Gastrocnemius medialis (tissue), 4 donors: ENCODE measurements at regions not wholly inside any gene's neighbourhood (a gene's known extent, or its start where the extent isn't known, plus 50 kb on each side); places are given as distances from the start of the nearest gene placed in this dataset.
"Not testable (repeated sequence)": the region's sequence is repeated elsewhere in the genome, so short reads cannot be mapped to it uniquely, and the experiment has no call there.

Source experiments
- ATAC-seq, 2 donors: fragments of 150-250 bp; one replicate each; pipeline ENCODE4 v1.9.1; 2016
- DNase-seq, 2 donors: peaks; one replicate each; pipeline ENCODE4 v3.0.0-alpha.2; 2019
- H3K27ac ChIP-seq, 4 donors: fragments of 200-600 bp; sonication (generic); 1 replicate in 1 of 4; 2 replicates in 3 of 4; pipeline ENCODE4 v1.5.1; 2016 to 2018; ENCODE audit warnings: mild to moderate bottlenecking in 2 of 4, moderate library complexity in 1 of 4
- H3K27me3 ChIP-seq, 3 donors: fragments of 200-600 bp; sonication (generic) in 2 of 3; 1 replicate in 1 of 3; 2 replicates in 2 of 3; pipeline versions ENCODE4 v1.5.1 to v1.6.0; 2016 to 2019; ENCODE audit warnings: mild to moderate bottlenecking in 1 of 3, moderate library complexity in 1 of 3
- H3K36me3 ChIP-seq, 2 donors: fragments of 200-600 bp; sonication (generic) in 1 of 2; one replicate each; pipeline ENCODE4 v1.5.1; 2017 to 2018
- H3K4me1 ChIP-seq, 2 donors: fragments of 200-600 bp; sonication (generic) in 1 of 2; one replicate each; pipeline ENCODE4 v1.5.1; 2016 to 2017; ENCODE audit warnings: mild to moderate bottlenecking in 2 of 2
- H3K4me3 ChIP-seq, 4 donors: fragments of 200-600 bp; sonication (generic) in 3 of 4; 1 replicate in 1 of 4; 2 replicates in 3 of 4; pipeline ENCODE4 v1.5.1; 2016 to 2019; ENCODE audit warnings: mild to moderate bottlenecking in 2 of 4
- H3K9me3 ChIP-seq, 3 donors: fragments of 200-600 bp; sonication (generic) in 2 of 3; 1 replicate in 1 of 3; 2 replicates in 2 of 3; pipeline ENCODE4 v1.5.1; 2016 to 2019
- CTCF ChIP-seq, 5 experiments: fragments of 450-650 bp in 3 of 5; fragments of 200-600 bp in 2 of 5; sonication (generic) in 2 of 5; IDR thresholded peaks in 4 of 5; conservative IDR thresholded peaks in 1 of 5; 1 replicate in 4 of 5; 2 replicates in 1 of 5; pipeline ENCODE4 v1.5.1; 2016 to 2019; ENCODE audit warnings: antibody characterized with exemption in 5 of 5, mild to moderate bottlenecking in 3 of 5, moderate library complexity in 3 of 5
- POLR2A ChIP-seq, 2 donors: fragments of 450-650 bp; IDR thresholded peaks; one replicate each; pipeline ENCODE4 v1.6.1; 2017; ENCODE audit warnings: antibody characterized with exemption in 2 of 2, mild to moderate bottlenecking in 2 of 2, moderate library complexity in 2 of 2
- in situ Hi-C, 4 donors: fragments of 200-750 bp; cut with MboI; loops; one replicate each; pipeline versions ENCODE4 v1.15.0 to v1.8.0; 2017; ENCODE audit warnings: low sequenced_read_pairs in 4 of 4
- intact Hi-C: fragments of 100-400 bp; cut with DNase I; formaldehyde crosslinking; loops from one replicate; pipeline ENCODE4 v1.15.1; 2023; ENCODE audit warnings: low total_unique reads

- no peaks in the 10 kb centered on the region for H3K36me3 ChIP-seq
- no peak overlapping the region for H3K27ac ChIP-seq
- no peak for DNase-seq
- no peaks in the 10 kb centered on the region for H3K4me1 ChIP-seq
- H3K9me3 ChIP-seq: no peaks in the 10 kb centered on the region
- ATAC-seq: no peak
- intact Hi-C loops (no loop called here), in situ Hi-C loops (no loop called here)
- H3K27me3 ChIP-seq: no peaks in the 10 kb centered on the region
- TF ChIP-seq CTCF (IDR thresholded peaks at IDR 0.05 in 4 of 5, conservative IDR thresholded peaks at IDR 0.05 in 1 of 5): no peak
- no peak for TF ChIP-seq POLR2A (IDR thresholded peaks at IDR 0.05)
- H3K4me3 ChIP-seq: no peak overlapping the region
Measured at GRCh38 chr20:6696001-6696400, 71.5 kb upstream of the BMP2 start.

- H3K4me1 ChIP-seq, H3K36me3 ChIP-seq, H3K9me3 ChIP-seq, H3K27me3 ChIP-seq, ATAC-seq, DNase-seq, H3K27ac ChIP-seq, H3K4me3 ChIP-seq, in situ Hi-C loops, intact Hi-C loops: not testable (repeated sequence)
Measured at GRCh38 chr20:6693808-6694198, 73.7 kb upstream of the BMP2 start.

- in situ Hi-C loops: no loop called here
- intact Hi-C loops: no loop called here
- Histone ChIP-seq H3K4me3 (no peak overlapping the region), H3K27me3 (no peaks in the 10 kb centered on the region), H3K4me1 (no peaks in the 10 kb centered on the region), H3K36me3 (no peaks in the 10 kb centered on the region), H3K9me3 (no peaks in the 10 kb centered on the region), H3K27ac (peak overlapping the region in 1 of 4 donors; percentile 9)
- TF ChIP-seq CTCF (IDR thresholded peaks at IDR 0.05 in 4 of 5, conservative IDR thresholded peaks at IDR 0.05 in 1 of 5) (no peak), POLR2A (IDR thresholded peaks at IDR 0.05) (no peak)
- DNase-seq: no peak
- ATAC-seq: no peak
Measured at GRCh38 chr20:6693178-6693807, 74.2 kb upstream of the BMP2 start.

GRCh38 chr20:6692566-6693173, 74.8 kb upstream of the BMP2 start:
- Histone ChIP-seq H3K4me3 (no peak overlapping the region), H3K36me3 (no peaks in the 10 kb centered on the region), H3K4me1 (no peaks in the 10 kb centered on the region), H3K9me3 (no peaks in the 10 kb centered on the region), H3K27ac (peak overlapping the region in 1 of 4 donors; percentile 9), H3K27me3 (no peaks in the 10 kb centered on the region)
- intact Hi-C loops (no loop called here), in situ Hi-C loops (no loop called here)
- peak in 1 of 2 donors; percentile 39 for ATAC-seq
- TF ChIP-seq POLR2A (IDR thresholded peaks at IDR 0.05): no peak
- TF ChIP-seq CTCF (IDR thresholded peaks at IDR 0.05 in 4 of 5, conservative IDR thresholded peaks at IDR 0.05 in 1 of 5): no peak
- DNase-seq: peak in 1 of 2 donors; percentile 21

- H3K4me1 ChIP-seq: no peaks in the 10 kb centered on the region
- intact Hi-C loops (no loop called here), in situ Hi-C loops (no loop called here)
- H3K9me3 ChIP-seq: no peaks in the 10 kb centered on the region
- no peak overlapping the region for H3K27ac ChIP-seq
- DNase-seq (no peak), ATAC-seq (no peak)
- no peak overlapping the region for H3K4me3 ChIP-seq
- no peaks in the 10 kb centered on the region for H3K36me3 ChIP-seq
- H3K27me3 ChIP-seq: no peaks in the 10 kb centered on the region
- TF ChIP-seq POLR2A (IDR thresholded peaks at IDR 0.05) (no peak), CTCF (IDR thresholded peaks at IDR 0.05 in 4 of 5, conservative IDR thresholded peaks at IDR 0.05 in 1 of 5) (no peak)
Measured at GRCh38 chr20:6691516-6691915, 76.0 kb upstream of the BMP2 start.
